Muscle of leg (tissue), 3 donors: ENCODE measurements at regions not wholly inside any gene's neighbourhood (a gene's known extent, or its start where the extent isn't known, plus 50 kb on each side); places are given as distances from the start of the nearest gene placed in this dataset.

Experiments used
- DNase-seq: peaks from one replicate; pipeline ENCODE4 v3.0.0; 2013
- H3K27ac ChIP-seq: one replicate; pipeline ENCODE4 v1.5.1; 2013; ENCODE audit warnings: mild to moderate bottlenecking, low read length, control low read depth
- H3K27me3 ChIP-seq: one replicate; pipeline ENCODE4 v1.6.1; 2013; ENCODE audit warnings: low read length; ENCODE audit not compliant: control insufficient read depth, insufficient read depth
- H3K36me3 ChIP-seq: one replicate; pipeline ENCODE4 v1.6.1; 2013; ENCODE audit warnings: low read length; ENCODE audit not compliant: control insufficient read depth, insufficient read depth
- H3K4me1 ChIP-seq: one replicate; pipeline ENCODE4 v1.6.1; 2013; ENCODE audit warnings: low read length; ENCODE audit not compliant: control insufficient read depth, insufficient read depth
- H3K4me3 ChIP-seq: one replicate; pipeline ENCODE4 v1.5.1; 2013; ENCODE audit warnings: low read length, control low read depth
- H3K9me3 ChIP-seq: replicated peaks from 2 replicates; pipeline ENCODE4 v1.6.1; 2013; ENCODE audit warnings: low read depth, low read length; ENCODE audit not compliant: control insufficient read depth
- WGBS: methylation state at CpG from one replicate; pipeline ENCODE4 v1.1.5; 2013; ENCODE audit warnings: missing lambda C conversion rate; ENCODE audit not compliant: insufficient coverage; 5-methylcytosine and 5-hydroxymethylcytosine counted together

GRCh38 chr1:112788054-112788453 is 72.9 kb upstream of the PPM1J start:
- WGBS: no CpG with 5 or more reads among the region's 2 CpGs
- no peaks in the 10 kb centered on the region for H3K36me3 ChIP-seq

DNA sequence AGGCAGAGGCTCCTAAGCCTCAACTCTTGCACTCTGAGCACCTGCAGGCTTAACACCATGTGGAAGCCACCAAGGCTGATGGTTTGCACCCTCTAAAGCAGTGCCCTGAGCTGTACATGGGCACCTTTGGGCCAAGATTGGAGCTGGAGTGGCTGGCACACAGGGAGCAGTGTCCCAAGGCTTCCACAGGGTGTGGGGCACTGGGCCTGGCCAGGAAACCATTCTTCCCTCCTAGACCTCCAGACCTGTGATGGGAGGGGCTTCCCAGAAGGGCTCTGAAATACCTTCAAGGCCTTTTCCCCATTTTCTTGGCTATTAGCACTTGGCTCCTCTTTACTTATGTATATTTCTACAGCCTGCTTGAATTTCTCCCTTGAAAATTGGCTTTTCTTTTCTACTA is 67.9 kb upstream of the PPM1J start:
- Histone ChIP-seq H3K36me3 (no peaks in the 10 kb centered on the region), H3K4me3 (no peak overlapping the region), H3K9me3 (peaks cover 3% of the 10 kb centered on the region), H3K4me1 (no peaks in the 10 kb centered on the region), H3K27ac (no peak overlapping the region), H3K27me3 (peaks cover 3% of the 10 kb centered on the region)
- DNase-seq: no peak

More at GRCh38 chr1:112788054-112788453, 72.9 kb upstream of the PPM1J start:
- no peak overlapping the region for H3K27ac ChIP-seq
- no peak for DNase-seq
- no peak overlapping the region for H3K4me3 ChIP-seq
- H3K9me3 ChIP-seq: peaks cover 1% of the 10 kb centered on the region
- H3K27me3 ChIP-seq: no peaks in the 10 kb centered on the region
- no peaks in the 10 kb centered on the region for H3K4me1 ChIP-seq

DNA sequence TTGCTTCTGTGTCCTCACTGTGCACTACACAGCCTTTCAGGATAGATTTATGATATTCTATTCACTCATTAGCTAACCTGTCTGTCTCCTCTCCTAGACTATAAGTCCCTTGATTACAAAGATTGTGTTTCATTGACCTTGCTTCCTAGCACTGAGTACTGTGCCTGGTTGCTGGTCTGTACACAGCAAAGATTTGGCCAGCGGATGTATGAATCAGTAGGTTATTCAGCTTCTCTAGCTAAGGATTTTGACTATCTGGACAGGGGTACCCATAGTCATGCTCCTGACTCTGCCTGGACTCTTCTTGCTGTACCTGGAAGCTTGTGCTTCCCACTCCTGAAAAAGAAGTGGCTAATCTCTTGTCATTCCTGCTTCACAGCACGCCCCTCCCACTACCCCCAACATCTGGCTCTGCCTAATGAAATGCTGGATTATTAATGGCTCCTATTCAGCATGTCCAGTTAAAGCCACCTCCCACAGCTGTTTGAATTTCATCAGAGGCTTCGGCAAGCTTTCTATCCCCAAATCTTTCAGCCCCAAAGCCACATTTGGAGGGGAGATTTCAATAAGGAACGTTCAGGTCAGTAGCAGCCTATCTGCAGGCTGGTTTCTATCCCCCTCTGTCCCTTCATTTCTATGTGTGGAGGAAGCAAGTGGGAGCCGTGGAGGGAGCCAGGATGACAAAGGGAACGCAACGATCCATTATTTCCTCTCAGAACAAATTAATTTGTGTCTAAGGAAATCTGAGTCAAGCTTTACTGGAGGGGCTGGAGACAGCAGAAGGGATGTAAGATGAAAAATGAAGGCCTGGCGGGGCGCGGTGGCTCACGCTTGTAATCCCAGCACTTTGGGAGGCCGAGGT is 64.8 kb upstream of the PPM1J start:
- H3K4me3 ChIP-seq: no peak overlapping the region
- H3K27me3 ChIP-seq: peaks cover 3% of the 10 kb centered on the region
- H3K27ac ChIP-seq: no peak overlapping the region
- H3K4me1 ChIP-seq: no peaks in the 10 kb centered on the region
- H3K36me3 ChIP-seq: no peaks in the 10 kb centered on the region
- peaks cover 3% of the 10 kb centered on the region for H3K9me3 ChIP-seq
- WGBS: 83% methylated on average over 2 of the region's 12 CpGs
- no peak for DNase-seq

GRCh38 chr1:112778137-112778536 is 63.0 kb upstream of the PPM1J start:
- H3K27ac ChIP-seq: no peak overlapping the region
- no peaks in the 10 kb centered on the region for H3K4me1 ChIP-seq
- H3K36me3 ChIP-seq: no peaks in the 10 kb centered on the region
- peaks cover 3% of the 10 kb centered on the region for H3K27me3 ChIP-seq
- no peak for DNase-seq
- H3K4me3 ChIP-seq: no peak overlapping the region
- WGBS: no CpG with 5 or more reads among the region's 1 CpG
- peaks cover 3% of the 10 kb centered on the region for H3K9me3 ChIP-seq

- Histone ChIP-seq H3K36me3 (no peaks in the 10 kb centered on the region), H3K4me1 (no peaks in the 10 kb centered on the region), H3K4me3 (no peak overlapping the region), H3K27me3 (peaks cover 7% of the 10 kb centered on the region), H3K27ac (no peak overlapping the region), H3K9me3 (no peaks in the 10 kb centered on the region)
- 71% methylated on average over 2 of the region's 3 CpGs for WGBS
- no peak for DNase-seq
Measured at GRCh38 chr1:112776688-112777087, 61.6 kb upstream of the PPM1J start.

- no peaks in the 10 kb centered on the region for H3K36me3 ChIP-seq
- no peak for DNase-seq
- 26% methylated on average over 3 of the region's 4 CpGs for WGBS
- H3K27me3 ChIP-seq: peaks cover 4% of the 10 kb centered on the region
- no peak overlapping the region for H3K4me3 ChIP-seq
- no peak overlapping the region for H3K27ac ChIP-seq
- no peaks in the 10 kb centered on the region for H3K9me3 ChIP-seq
- no peaks in the 10 kb centered on the region for H3K4me1 ChIP-seq
Measured at GRCh38 chr1:112772781-112773180, 57.6 kb upstream of the PPM1J start.

DNA sequence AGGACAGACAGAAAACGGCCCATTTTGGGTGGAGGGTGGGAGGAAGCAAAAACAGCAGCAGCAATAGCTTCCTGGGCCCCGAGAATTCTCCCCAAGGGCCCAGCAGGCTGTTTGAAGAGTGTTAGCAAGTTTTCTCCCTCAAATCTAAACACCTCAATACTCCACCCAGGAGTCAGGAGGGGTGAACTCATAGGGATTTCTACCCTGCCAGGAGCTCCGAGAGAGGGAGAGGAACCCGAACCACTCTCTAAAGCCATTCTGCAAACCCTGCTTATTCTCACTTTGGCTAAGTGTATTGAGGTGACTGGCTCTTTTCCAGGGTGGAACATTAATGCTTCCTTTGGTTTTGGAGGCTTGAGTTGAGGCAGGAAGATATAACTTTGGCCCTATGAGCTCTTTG is 55.6 kb upstream of the PPM1J start:
- Histone ChIP-seq H3K4me1 (no peaks in the 10 kb centered on the region), H3K27ac (no peak overlapping the region), H3K4me3 (no peak overlapping the region), H3K36me3 (no peaks in the 10 kb centered on the region), H3K27me3 (peaks cover 4% of the 10 kb centered on the region), H3K9me3 (no peaks in the 10 kb centered on the region)
- no peak for DNase-seq
- WGBS: no CpG with 5 or more reads among the region's 4 CpGs

- Histone ChIP-seq H3K4me3 (no peak overlapping the region), H3K36me3 (no peaks in the 10 kb centered on the region), H3K4me1 (no peaks in the 10 kb centered on the region), H3K27me3 (peaks cover 4% of the 10 kb centered on the region), H3K27ac (no peak overlapping the region), H3K9me3 (no peaks in the 10 kb centered on the region)
- 100% methylated on average over 1 of the region's 4 CpGs for WGBS
- DNase-seq: no peak
Measured at GRCh38 chr1:112769611-112770010, 54.5 kb upstream of the PPM1J start.

DNA sequence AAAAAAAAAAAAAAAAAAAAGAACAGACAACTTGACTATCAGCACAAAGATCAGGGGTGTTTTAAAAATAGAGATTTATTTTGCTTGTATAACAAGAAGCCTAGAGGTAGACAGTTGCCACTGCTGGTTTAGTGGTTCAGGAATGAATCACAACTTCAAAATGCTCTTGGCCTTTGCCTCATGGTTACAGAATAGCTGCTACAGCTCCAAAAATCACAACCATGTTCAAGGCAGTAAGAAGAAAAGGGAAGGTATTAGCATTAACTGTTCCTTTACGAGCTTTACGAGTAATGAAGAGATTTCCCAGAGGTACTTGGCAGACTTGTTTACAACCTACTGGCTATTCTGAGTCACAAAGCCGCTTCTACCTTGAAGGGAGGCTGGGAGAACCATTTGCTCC is 52.5 kb upstream of the PPM1J start:
- H3K27me3 ChIP-seq: peaks cover 1% of the 10 kb centered on the region
- no peak overlapping the region for H3K4me3 ChIP-seq
- WGBS: 76% methylated on average over 3 of the region's 3 CpGs
- no peaks in the 10 kb centered on the region for H3K36me3 ChIP-seq
- peaks cover 2% of the 10 kb centered on the region for H3K4me1 ChIP-seq
- H3K9me3 ChIP-seq: no peaks in the 10 kb centered on the region
- DNase-seq: no peak
- no peak overlapping the region for H3K27ac ChIP-seq
